ENCODE measurements at regions not wholly inside any gene's neighbourhood (a gene's known extent, or its start where the extent isn't known, plus 50 kb on each side); places are given as distances from the start of the nearest gene placed in this dataset.
"Not testable (repeated sequence)": the region's sequence is repeated elsewhere in the genome, so short reads cannot be mapped to it uniquely, and the experiment has no call there.

DNA sequence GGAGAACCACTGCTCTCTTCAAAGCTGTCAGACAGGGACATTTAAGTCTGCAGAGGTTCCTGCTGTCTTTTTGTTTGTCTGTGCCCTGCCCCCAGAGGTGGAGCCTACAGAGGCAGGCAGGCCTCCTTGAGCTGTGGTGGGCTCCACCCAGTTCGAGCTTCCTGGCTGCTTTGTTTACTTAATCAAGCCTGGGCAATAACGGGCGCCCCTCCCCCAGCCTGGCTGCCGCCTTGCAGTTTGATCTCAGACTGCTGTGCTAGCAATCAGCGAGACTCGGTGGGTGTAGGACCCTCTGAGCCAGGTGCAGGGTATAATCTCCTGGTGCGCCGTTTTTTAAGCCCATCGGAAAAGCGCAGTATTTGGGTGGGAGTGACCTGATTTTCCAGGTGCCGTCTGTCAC lies 64.5 kb upstream of the PTH start:
- not testable (repeated sequence) for H3K27ac ChIP-seq (ENCODE audit: low read depth, low read length); H4K8ac ChIP-seq (ENCODE audit: low read depth, low read length); H3K79me2 ChIP-seq (ENCODE audit: control insufficient read depth, insufficient read depth, low read length, poor library complexity); H3K4ac ChIP-seq (ENCODE audit: low read depth, low read length); H2BK5ac ChIP-seq (ENCODE audit: low read depth, low read length, poor library complexity); H2AK5ac ChIP-seq (ENCODE audit: low read length); H4K91ac ChIP-seq (ENCODE audit: low read depth, low read length); H3K18ac ChIP-seq (ENCODE audit: low read length); H3K36me3 ChIP-seq (ENCODE audit: control insufficient read depth in 1 of 2, insufficient read depth in 2 of 2, low read length in 2 of 2); H3K14ac ChIP-seq (ENCODE audit: low read length); H3K4me2 ChIP-seq (ENCODE audit: low read length); H3K4me1 ChIP-seq (ENCODE audit: control insufficient read depth in 1 of 2, insufficient read depth in 2 of 2, low read length in 2 of 2); H3K9me3 ChIP-seq (ENCODE audit: insufficient read depth, low read depth, low read length); H2BK120ac ChIP-seq (ENCODE audit: insufficient read depth, low read length, poor library complexity); DNase-seq; H4K12ac ChIP-seq (ENCODE audit: low read depth, low read length); H3K79me1 ChIP-seq (ENCODE audit: low read length); H3K23ac ChIP-seq (ENCODE audit: low read length); H2BK12ac ChIP-seq (ENCODE audit: low read length); H3K9ac ChIP-seq (ENCODE audit: low read length); H3K4me3 ChIP-seq (ENCODE audit: low read depth, low read length); H3K27me3 ChIP-seq (ENCODE audit: insufficient read depth, low read length); H2AFZ ChIP-seq (ENCODE audit: insufficient read depth, low read length, poor library complexity)
- WGBS (ENCODE audit: extremely low coverage, insufficient coverage, insufficient read length) = no CpG with 5 or more reads among the region's 11 CpGs

DNA sequence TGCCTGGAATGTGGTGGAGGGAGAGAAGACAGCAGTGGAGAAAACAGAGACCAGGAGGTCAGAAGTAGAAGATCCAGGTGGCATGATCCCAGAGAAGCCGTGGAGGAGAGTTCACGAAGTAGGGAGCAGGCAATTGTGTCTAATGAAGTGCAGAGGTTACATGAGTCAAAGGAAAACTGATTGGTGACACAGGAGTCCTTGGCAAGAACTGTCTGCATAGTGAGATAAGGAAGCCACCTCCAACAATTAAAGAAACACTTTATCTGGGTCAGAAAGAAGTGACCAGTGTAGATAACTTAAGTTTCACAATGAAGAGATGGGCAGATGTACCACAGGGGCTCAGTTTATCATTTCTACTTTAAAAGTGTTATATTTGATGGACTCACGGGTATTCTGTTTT lies 57.0 kb upstream of the PTH start:
- no peak overlapping the region for H3K23ac ChIP-seq (ENCODE audit: low read length)
- H3K18ac ChIP-seq (ENCODE audit: low read length) = no peak overlapping the region
- H3K27ac ChIP-seq (ENCODE audit: low read depth, low read length) = no peak overlapping the region
- no peaks in the 10 kb centered on the region for H3K79me2 ChIP-seq (ENCODE audit: control insufficient read depth, insufficient read depth, low read length, poor library complexity)
- H3K4me2 ChIP-seq (ENCODE audit: low read length) = no peak overlapping the region
- H3K14ac ChIP-seq (ENCODE audit: low read length) = no peak overlapping the region
- H2BK12ac ChIP-seq (ENCODE audit: low read length) = no peak overlapping the region
- H3K4me1 ChIP-seq (ENCODE audit: control insufficient read depth in 1 of 2, insufficient read depth in 2 of 2, low read length in 2 of 2) = peaks cover 0 to 2% of the 10 kb centered on the region in 2 experiments
- no peak overlapping the region for H4K91ac ChIP-seq (ENCODE audit: low read depth, low read length)
- no peaks in the 10 kb centered on the region for H3K79me1 ChIP-seq (ENCODE audit: low read length)
- no peaks in the 10 kb centered on the region for H3K36me3 ChIP-seq (ENCODE audit: control insufficient read depth in 1 of 2, insufficient read depth in 2 of 2, low read length in 2 of 2)
- H3K4ac ChIP-seq (ENCODE audit: low read depth, low read length) = no peak overlapping the region
- no peaks in the 10 kb centered on the region for H3K27me3 ChIP-seq (ENCODE audit: insufficient read depth, low read length)
- no peak overlapping the region for H2AFZ ChIP-seq (ENCODE audit: insufficient read depth, low read length, poor library complexity)
- no peak overlapping the region for H2BK5ac ChIP-seq (ENCODE audit: low read depth, low read length, poor library complexity)
- H2BK120ac ChIP-seq (ENCODE audit: insufficient read depth, low read length, poor library complexity) = no peak overlapping the region
- no peak overlapping the region for H3K9ac ChIP-seq (ENCODE audit: low read length)
- no peak overlapping the region for H3K4me3 ChIP-seq (ENCODE audit: low read depth, low read length)
- WGBS (ENCODE audit: extremely low coverage, insufficient coverage, insufficient read length) = no CpG with 5 or more reads among the region's 3 CpGs
- no peak overlapping the region for H4K12ac ChIP-seq (ENCODE audit: low read depth, low read length)
- no peaks in the 10 kb centered on the region for H3K9me3 ChIP-seq (ENCODE audit: insufficient read depth, low read depth, low read length)
- H2AK5ac ChIP-seq (ENCODE audit: low read length) = no peak overlapping the region
- DNase-seq = no peak
- no peak overlapping the region for H4K8ac ChIP-seq (ENCODE audit: low read depth, low read length)

DNA sequence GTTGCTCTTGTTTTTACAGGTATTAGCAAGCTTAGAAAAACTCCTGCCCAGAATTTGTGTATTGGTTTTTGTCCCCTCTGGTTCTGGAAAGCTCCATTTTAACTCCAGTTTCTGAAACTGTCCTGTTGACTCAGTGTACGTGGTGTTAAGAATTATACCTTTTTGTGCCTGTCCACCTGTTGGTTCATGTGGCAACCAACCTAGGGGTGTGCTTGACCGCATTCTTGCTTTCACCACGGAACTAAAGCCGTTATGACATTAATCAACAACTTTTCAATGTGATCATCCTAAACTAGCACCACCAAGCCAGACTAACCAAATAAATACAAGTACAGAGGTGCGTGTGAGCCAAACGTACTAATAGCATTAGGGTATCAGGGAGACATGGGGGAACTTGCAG lies 56.0 kb upstream of the PTH start:
- Histone ChIP-seq H3K4me3 (ENCODE audit: low read depth, low read length) (no peak overlapping the region), H3K4ac (ENCODE audit: low read depth, low read length) (no peak overlapping the region), H2BK12ac (ENCODE audit: low read length) (no peak overlapping the region), H2AK5ac (ENCODE audit: low read length) (no peak overlapping the region), H3K14ac (ENCODE audit: low read length) (no peak overlapping the region), H3K4me2 (ENCODE audit: low read length) (no peak overlapping the region), H3K79me1 (ENCODE audit: low read length) (no peaks in the 10 kb centered on the region), H3K79me2 (ENCODE audit: control insufficient read depth, insufficient read depth, low read length, poor library complexity) (no peaks in the 10 kb centered on the region), H4K12ac (ENCODE audit: low read depth, low read length) (no peak overlapping the region), H3K18ac (ENCODE audit: low read length) (no peak overlapping the region), H3K27me3 (ENCODE audit: insufficient read depth, low read length) (no peaks in the 10 kb centered on the region), H3K9me3 (ENCODE audit: insufficient read depth, low read depth, low read length) (no peaks in the 10 kb centered on the region), H3K36me3 (ENCODE audit: control insufficient read depth in 1 of 2, insufficient read depth in 2 of 2, low read length in 2 of 2) (no peaks in the 10 kb centered on the region), H4K8ac (ENCODE audit: low read depth, low read length) (no peak overlapping the region), H3K9ac (ENCODE audit: low read length) (no peak overlapping the region), H2AFZ (ENCODE audit: insufficient read depth, low read length, poor library complexity) (no peak overlapping the region), H4K91ac (ENCODE audit: low read depth, low read length) (no peak overlapping the region), H3K23ac (ENCODE audit: low read length) (no peak overlapping the region), H3K4me1 (ENCODE audit: control insufficient read depth in 1 of 2, insufficient read depth in 2 of 2, low read length in 2 of 2) (peaks cover 0 to 2% of the 10 kb centered on the region in 2 experiments), H3K27ac (ENCODE audit: low read depth, low read length) (no peak overlapping the region), H2BK120ac (ENCODE audit: insufficient read depth, low read length, poor library complexity) (no peak overlapping the region), H2BK5ac (ENCODE audit: low read depth, low read length, poor library complexity) (no peak overlapping the region)
- no CpG with 5 or more reads among the region's 6 CpGs for WGBS (ENCODE audit: extremely low coverage, insufficient coverage, insufficient read length)
- DNase-seq = no peak

DNA sequence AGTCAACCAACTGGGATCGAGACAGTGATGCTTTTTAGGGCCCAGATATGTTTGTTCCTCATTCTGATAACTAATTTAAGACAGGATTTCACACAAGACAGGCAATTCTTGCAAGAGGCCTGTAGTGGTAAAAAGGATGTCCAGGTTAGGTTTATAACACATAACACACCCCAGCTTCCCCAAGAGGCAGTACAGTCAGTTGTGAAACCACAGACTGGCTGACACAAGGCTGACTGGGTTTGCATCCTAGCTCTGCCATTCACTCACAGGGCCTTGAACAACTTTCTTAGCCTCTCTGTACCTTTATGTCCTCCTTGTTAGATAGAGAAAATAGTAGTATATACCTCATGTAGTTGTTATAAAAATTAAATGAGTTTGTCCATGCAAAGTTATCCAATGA lies 55.0 kb upstream of the PTH start:
- no CpG with 5 or more reads among the region's 1 CpG for WGBS (ENCODE audit: extremely low coverage, insufficient coverage, insufficient read length)
- no peak overlapping the region for H3K4ac ChIP-seq (ENCODE audit: low read depth, low read length)
- no peaks in the 10 kb centered on the region for H3K27me3 ChIP-seq (ENCODE audit: insufficient read depth, low read length)
- H2AFZ ChIP-seq (ENCODE audit: insufficient read depth, low read length, poor library complexity) = no peak overlapping the region
- no peaks in the 10 kb centered on the region for H3K79me1 ChIP-seq (ENCODE audit: low read length)
- DNase-seq = no peak
- no peak overlapping the region for H3K4me3 ChIP-seq (ENCODE audit: low read depth, low read length)
- H3K36me3 ChIP-seq (ENCODE audit: control insufficient read depth in 1 of 2, insufficient read depth in 2 of 2, low read length in 2 of 2) = no peaks in the 10 kb centered on the region
- H2BK120ac ChIP-seq (ENCODE audit: insufficient read depth, low read length, poor library complexity) = no peak overlapping the region
- H3K27ac ChIP-seq (ENCODE audit: low read depth, low read length) = no peak overlapping the region
- no peak overlapping the region for H3K9ac ChIP-seq (ENCODE audit: low read length)
- H2BK12ac ChIP-seq (ENCODE audit: low read length) = no peak overlapping the region
- no peak overlapping the region for H3K14ac ChIP-seq (ENCODE audit: low read length)
- no peak overlapping the region for H3K18ac ChIP-seq (ENCODE audit: low read length)
- no peak overlapping the region for H2AK5ac ChIP-seq (ENCODE audit: low read length)
- H3K4me1 ChIP-seq (ENCODE audit: control insufficient read depth in 1 of 2, insufficient read depth in 2 of 2, low read length in 2 of 2) = peaks cover 0 to 2% of the 10 kb centered on the region in 2 experiments
- no peak overlapping the region for H4K91ac ChIP-seq (ENCODE audit: low read depth, low read length)
- no peak overlapping the region for H2BK5ac ChIP-seq (ENCODE audit: low read depth, low read length, poor library complexity)
- H3K4me2 ChIP-seq (ENCODE audit: low read length) = no peak overlapping the region
- no peaks in the 10 kb centered on the region for H3K79me2 ChIP-seq (ENCODE audit: control insufficient read depth, insufficient read depth, low read length, poor library complexity)
- no peak overlapping the region for H4K12ac ChIP-seq (ENCODE audit: low read depth, low read length)
- H3K9me3 ChIP-seq (ENCODE audit: insufficient read depth, low read depth, low read length) = peaks cover 6% of the 10 kb centered on the region
- H3K23ac ChIP-seq (ENCODE audit: low read length) = no peak overlapping the region
- no peak overlapping the region for H4K8ac ChIP-seq (ENCODE audit: low read depth, low read length)

All from trophoblast cell (in vitro differentiated cells and primary cell).